Calu3 (cell line): ENCODE measurements at regions not wholly inside any gene's neighbourhood (a gene's known extent, or its start where the extent isn't known, plus 50 kb on each side); places are given as distances from the start of the nearest gene placed in this dataset.

ENCODE experiments used
- BruUV-seq: library from RNA; stranded (reverse); fragments of 400-500 nt; replicated peaks from 2 replicates; lab custom pipeline; 2021; lab: Mats Ljungman, UMichigan
- CTCF ChIA-PET: fragments of 300-600 bp; sonication (Branson Sonifier 250); formaldehyde crosslinking; loops from one replicate; lab custom pipeline; 2022; ENCODE audit warnings: antibody characterized with exemption; lab: Charles Lee
- DNase-seq: peaks from one replicate; pipeline ENCODE4 v3.0.0; 2022
- H3K27ac Mint-ChIP-seq: one replicate; pipeline ENCODE4 v1.8.0; 2022; ENCODE audit warnings: mixed read lengths; ENCODE audit not compliant: unreplicated experiment
- H3K27me3 Mint-ChIP-seq: one replicate; pipeline ENCODE4 v1.8.0; 2022; ENCODE audit warnings: mixed read lengths; ENCODE audit not compliant: unreplicated experiment
- H3K36me3 Mint-ChIP-seq: one replicate; pipeline ENCODE4 v1.8.0; 2022; ENCODE audit warnings: mild to moderate bottlenecking, moderate library complexity, mixed read lengths; ENCODE audit not compliant: insufficient read depth, unreplicated experiment
- H3K4me1 Mint-ChIP-seq: one replicate; pipeline ENCODE4 v1.8.0; 2022; ENCODE audit warnings: mild to moderate bottlenecking, low read depth, mixed read lengths; ENCODE audit not compliant: unreplicated experiment
- H3K4me3 Mint-ChIP-seq: one replicate; pipeline ENCODE4 v1.8.0; 2022; ENCODE audit warnings: mild to moderate bottlenecking, low read depth, moderate library complexity, mixed read lengths; ENCODE audit not compliant: unreplicated experiment
- H3K9me3 Mint-ChIP-seq: one replicate; pipeline ENCODE4 v1.8.0; 2022; ENCODE audit warnings: low read depth, mixed read lengths; ENCODE audit not compliant: unreplicated experiment
- intact Hi-C: fragments of 100-400 bp; cut with micrococcal nuclease; formaldehyde crosslinking; loops from one replicate; pipeline ENCODE4 v1.10.0; 2022; ENCODE audit not compliant: unreplicated experiment
- TF ChIP-seq, protein P1 (sequence below): fragments of 200-600 bp; IDR thresholded peaks from one replicate; pipeline ENCODE4 v1.8.0; 2022; ENCODE audit warnings: antibody characterized with exemption; ENCODE audit not compliant: unreplicated experiment

DNA sequence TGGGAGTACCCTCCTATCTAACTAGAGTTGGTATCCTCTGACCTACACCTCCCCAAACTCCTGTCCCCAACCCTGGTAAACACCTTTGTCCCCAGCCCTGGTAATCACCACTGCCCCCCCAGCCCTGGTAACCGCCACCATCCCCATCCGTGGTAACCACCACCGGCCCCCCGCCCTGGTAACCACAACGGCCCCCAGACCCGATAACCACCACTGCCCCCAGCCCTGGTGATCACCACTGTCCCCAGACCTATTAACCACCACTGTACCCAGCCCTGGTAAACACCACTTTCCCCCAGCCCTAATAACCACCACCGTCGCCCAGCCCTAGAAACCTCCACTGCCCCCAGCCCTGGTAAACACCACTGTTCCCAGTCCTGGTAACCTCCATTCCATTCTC lies 820.2 kb upstream of the SALL3 start:
- Mint-ChIP-seq H3K4me3 (no peak overlapping the region), H3K36me3 (no peaks in the 10 kb centered on the region), H3K27ac (no peak overlapping the region), H3K4me1 (no peaks in the 10 kb centered on the region), H3K27me3 (no peaks in the 10 kb centered on the region), H3K9me3 (peaks cover 37% of the 10 kb centered on the region)
- intact Hi-C loops: no loop called here
- TF ChIP-seq, protein P1, sequence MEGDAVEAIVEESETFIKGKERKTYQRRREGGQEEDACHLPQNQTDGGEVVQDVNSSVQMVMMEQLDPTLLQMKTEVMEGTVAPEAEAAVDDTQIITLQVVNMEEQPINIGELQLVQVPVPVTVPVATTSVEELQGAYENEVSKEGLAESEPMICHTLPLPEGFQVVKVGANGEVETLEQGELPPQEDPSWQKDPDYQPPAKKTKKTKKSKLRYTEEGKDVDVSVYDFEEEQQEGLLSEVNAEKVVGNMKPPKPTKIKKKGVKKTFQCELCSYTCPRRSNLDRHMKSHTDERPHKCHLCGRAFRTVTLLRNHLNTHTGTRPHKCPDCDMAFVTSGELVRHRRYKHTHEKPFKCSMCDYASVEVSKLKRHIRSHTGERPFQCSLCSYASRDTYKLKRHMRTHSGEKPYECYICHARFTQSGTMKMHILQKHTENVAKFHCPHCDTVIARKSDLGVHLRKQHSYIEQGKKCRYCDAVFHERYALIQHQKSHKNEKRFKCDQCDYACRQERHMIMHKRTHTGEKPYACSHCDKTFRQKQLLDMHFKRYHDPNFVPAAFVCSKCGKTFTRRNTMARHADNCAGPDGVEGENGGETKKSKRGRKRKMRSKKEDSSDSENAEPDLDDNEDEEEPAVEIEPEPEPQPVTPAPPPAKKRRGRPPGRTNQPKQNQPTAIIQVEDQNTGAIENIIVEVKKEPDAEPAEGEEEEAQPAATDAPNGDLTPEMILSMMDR: no peak
- BruUV-seq: no TSS peak
- CTCF ChIA-PET: no interaction called here
- no peak for DNase-seq

DNA sequence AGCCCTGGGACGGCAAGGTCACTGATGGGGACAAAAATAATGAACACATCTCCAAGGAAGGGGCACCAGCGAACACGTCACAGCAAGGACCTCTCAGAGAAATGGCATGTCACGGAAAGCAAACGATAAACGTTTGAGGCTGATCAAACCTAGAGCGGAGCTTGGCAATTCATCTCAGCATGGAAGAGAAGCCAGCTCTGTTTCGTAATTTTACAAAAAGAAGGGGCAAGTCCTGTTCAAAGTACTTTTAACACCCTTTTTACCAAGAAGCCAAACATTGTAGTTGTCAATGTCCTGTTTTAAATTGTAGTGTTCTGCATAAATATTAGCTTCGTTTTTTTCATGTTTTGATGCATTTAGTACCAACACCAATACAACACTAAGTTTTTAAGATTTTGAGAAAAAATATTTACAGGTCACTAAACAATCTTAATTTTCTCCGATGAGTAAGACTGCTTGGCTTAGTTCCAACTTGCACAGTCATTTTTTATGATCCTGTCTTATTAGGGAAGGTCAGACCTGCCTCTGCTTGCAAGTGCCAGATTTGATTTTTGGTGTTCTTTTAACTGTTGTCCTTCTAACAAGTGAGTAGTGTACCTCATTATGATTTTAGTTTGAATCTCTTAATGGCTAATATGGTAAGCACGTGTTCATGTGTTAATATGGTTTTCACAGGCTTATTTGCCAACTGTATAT lies 818.5 kb upstream of the SALL3 start:
- no peaks in the 10 kb centered on the region for H3K36me3 Mint-ChIP-seq
- intact Hi-C loops: no loop called here
- H3K9me3 Mint-ChIP-seq: peaks cover 42% of the 10 kb centered on the region
- H3K4me1 Mint-ChIP-seq: no peaks in the 10 kb centered on the region
- H3K27ac Mint-ChIP-seq: no peak overlapping the region
- CTCF ChIA-PET: interaction anchor here (0.8 to 1.2 kb wide), 2 partner anchors 8 to 14 kb away, joined by 3 to 4 read pairs; no protein-coding TSS in a partner anchor
- no peak for DNase-seq
- TF ChIP-seq, protein P1: no peak
- no TSS peak for BruUV-seq
- no peaks in the 10 kb centered on the region for H3K27me3 Mint-ChIP-seq
- H3K4me3 Mint-ChIP-seq: no peak overlapping the region

DNA sequence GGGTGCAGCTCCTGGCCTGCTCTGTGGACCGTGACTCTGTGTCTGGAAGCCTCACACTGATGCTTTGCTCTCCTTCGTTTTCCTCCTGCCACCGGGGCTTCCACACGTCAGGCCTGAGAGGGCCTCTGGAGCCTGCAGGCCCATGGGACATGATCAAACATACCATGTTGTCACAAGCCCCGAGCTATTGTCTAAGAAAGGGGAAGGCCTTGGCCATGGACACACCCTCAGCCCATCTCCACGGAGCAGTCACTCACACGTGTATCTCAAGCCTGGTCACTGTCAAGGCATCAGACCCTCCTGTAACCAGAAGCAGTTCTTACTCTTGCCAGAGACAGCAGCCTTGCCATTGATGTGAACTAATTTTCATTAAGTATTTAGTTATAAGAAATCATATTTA lies 814.1 kb upstream of the SALL3 start:
- Mint-ChIP-seq H3K27ac (no peak overlapping the region), H3K9me3 (peaks cover 40% of the 10 kb centered on the region), H3K27me3 (no peaks in the 10 kb centered on the region), H3K36me3 (no peaks in the 10 kb centered on the region), H3K4me3 (no peak overlapping the region), H3K4me1 (no peaks in the 10 kb centered on the region)
- BruUV-seq: no TSS peak
- intact Hi-C loops: no loop called here
- CTCF ChIA-PET: no interaction called here
- no peak for DNase-seq
- TF ChIP-seq, protein P1: no peak

DNA sequence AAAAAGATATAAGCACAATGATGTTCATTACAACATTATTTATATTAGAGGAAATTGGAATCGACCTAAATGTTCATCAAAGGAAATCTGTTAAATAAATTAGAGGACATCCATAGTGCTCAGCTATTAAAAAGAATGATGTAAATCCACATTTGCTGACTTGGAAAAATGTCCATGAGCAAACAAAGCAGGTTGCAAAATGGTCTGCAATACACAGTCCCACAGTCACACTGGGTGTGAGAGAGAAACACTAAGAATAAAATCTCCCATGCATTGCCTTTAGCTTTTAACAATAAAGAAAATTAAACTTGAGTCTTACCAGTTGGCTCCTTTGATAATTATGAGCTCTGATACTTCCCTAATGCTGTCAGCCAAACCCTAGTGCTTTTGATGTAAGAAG lies 811.1 kb upstream of the SALL3 start:
- CTCF ChIA-PET: no interaction called here
- TF ChIP-seq, protein P1: no peak
- no peak overlapping the region for H3K27ac Mint-ChIP-seq
- DNase-seq: no peak
- no peaks in the 10 kb centered on the region for H3K36me3 Mint-ChIP-seq
- H3K27me3 Mint-ChIP-seq: no peaks in the 10 kb centered on the region
- H3K4me1 Mint-ChIP-seq: no peaks in the 10 kb centered on the region
- intact Hi-C loops: no loop called here
- no TSS peak for BruUV-seq
- no peak overlapping the region for H3K4me3 Mint-ChIP-seq
- H3K9me3 Mint-ChIP-seq: peaks cover 36% of the 10 kb centered on the region
